Naive B cell (primary cell): ENCODE measurements at regions not wholly inside any gene's neighbourhood (a gene's known extent, or its start where the extent isn't known, plus 50 kb on each side); places are given as distances from the start of the nearest gene placed in this dataset.

ENCODE experiments used
- ATAC-seq, 2 donors: fragments of 150-1000 bp; cut with Tn5 transposase; 2 replicates each; pipeline ENCODE4 v1.10.0; 2021; ENCODE audit warnings: low read depth in 2 of 2, mild to moderate bottlenecking in 2 of 2, moderate library complexity in 2 of 2
- DNase-seq: peaks from one replicate; pipeline ENCODE4 v3.0.0; 2022
- H3K27ac Mint-ChIP-seq, 6 donors: one replicate each; pipeline ENCODE4 v1.8.0; 2020 to 2022; ENCODE audit warnings: mild to moderate bottlenecking in 6 of 6, mixed read lengths in 6 of 6, moderate library complexity in 5 of 6, inconsistent platforms in 2 of 6
- H3K27me3 Mint-ChIP-seq, 3 donors: one replicate each; pipeline ENCODE4 v1.8.0; 2021 to 2022; ENCODE audit warnings: mixed read lengths in 3 of 3, mild to moderate bottlenecking in 1 of 3
- H3K36me3 Mint-ChIP-seq, 2 donors: one replicate each; pipeline ENCODE4 v1.8.0; 2020 to 2022; ENCODE audit warnings: mixed read lengths in 2 of 2, inconsistent platforms in 1 of 2, mild to moderate bottlenecking in 1 of 2
- H3K4me1 Mint-ChIP-seq, 3 donors: one replicate each; pipeline ENCODE4 v1.8.0; 2020 to 2022; ENCODE audit warnings: mixed read lengths in 3 of 3, inconsistent platforms in 1 of 3, mild to moderate bottlenecking in 1 of 3, moderate library complexity in 1 of 3
- H3K4me3 Mint-ChIP-seq, 8 donors: one replicate each; pipeline ENCODE4 v1.8.0; 2020 to 2022; ENCODE audit warnings: mild to moderate bottlenecking in 8 of 8, mixed read lengths in 8 of 8, moderate library complexity in 8 of 8, inconsistent platforms in 2 of 8
- H3K9me3 Mint-ChIP-seq, 7 donors: one replicate each; pipeline ENCODE4 v1.8.0; 2020 to 2022; ENCODE audit warnings: mixed read lengths in 7 of 7, mild to moderate bottlenecking in 5 of 7, inconsistent platforms in 2 of 7, moderate library complexity in 1 of 7

DNA sequence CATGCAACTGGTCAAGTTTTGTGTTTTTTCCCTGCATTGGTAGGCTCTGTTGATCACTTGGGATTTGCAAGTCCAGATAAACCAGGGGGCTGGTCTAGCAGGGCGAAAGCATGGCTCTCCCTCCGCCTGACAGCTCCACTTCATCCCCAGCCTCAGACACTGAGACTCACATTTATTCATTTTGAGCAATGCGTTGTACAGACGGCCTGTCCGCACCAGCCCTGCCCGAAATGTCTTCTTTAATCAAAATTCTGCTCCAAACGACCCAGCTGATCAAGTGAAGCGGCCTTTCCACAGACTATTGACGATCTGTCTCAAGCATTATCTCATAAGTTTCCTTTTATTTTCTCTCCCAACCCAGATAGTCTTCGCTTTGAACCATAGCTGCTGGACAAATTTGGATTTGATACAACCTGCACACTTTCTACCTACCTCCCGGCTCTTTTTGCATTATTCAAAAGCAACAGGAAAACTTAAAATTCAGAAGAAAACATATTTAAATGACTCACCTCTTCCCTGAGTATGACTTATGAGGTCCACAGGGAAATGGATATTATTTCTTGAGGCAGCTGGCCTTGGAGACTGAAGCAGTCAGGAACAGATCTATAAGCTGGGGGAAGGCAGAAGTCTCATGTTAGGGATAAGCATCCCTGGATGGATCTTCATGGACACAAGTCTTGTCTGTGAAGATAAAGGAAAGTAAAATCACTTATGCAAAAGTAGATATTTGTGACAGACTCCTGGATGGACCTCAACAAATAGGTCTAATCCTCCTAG lies 498.9 kb upstream of the MGMT start:
- peaks cover 0 to 5% (median 0%) of the 10 kb centered on the region in 7 donors for H3K9me3 Mint-ChIP-seq
- ATAC-seq (no peak), DNase-seq (no peak)
- H3K27ac Mint-ChIP-seq, result no peak overlapping the region
- H3K36me3 Mint-ChIP-seq, result no peaks in the 10 kb centered on the region
- H3K4me3 Mint-ChIP-seq, result no peak overlapping the region
- H3K27me3 Mint-ChIP-seq, result peaks cover 0 to 8% (median 0%) of the 10 kb centered on the region in 3 donors
- H3K4me1 Mint-ChIP-seq, result no peaks in the 10 kb centered on the region

DNA sequence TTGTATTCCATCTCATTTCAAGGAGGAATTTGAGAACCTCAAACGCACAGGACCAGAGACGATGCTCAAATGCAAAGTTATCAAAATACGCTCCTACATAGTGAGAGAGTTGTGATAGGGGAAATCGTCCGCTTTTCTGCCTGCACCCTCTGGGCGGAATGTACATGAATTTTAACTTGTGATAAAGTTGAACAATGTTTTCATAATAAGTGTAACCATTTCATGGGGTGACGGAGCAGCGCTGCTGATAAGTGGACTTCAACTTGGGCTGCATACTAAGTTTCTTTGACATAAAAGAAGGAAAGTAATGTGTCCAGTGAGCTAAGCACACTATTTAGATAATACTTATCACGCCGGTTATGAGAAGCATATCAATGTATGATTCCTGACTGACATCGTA lies 497.5 kb upstream of the MGMT start:
- Mint-ChIP-seq H3K4me3 (no peak overlapping the region), H3K27me3 (peaks cover 0 to 8% (median 0%) of the 10 kb centered on the region in 3 donors), H3K4me1 (no peaks in the 10 kb centered on the region), H3K36me3 (no peaks in the 10 kb centered on the region), H3K27ac (no peak overlapping the region), H3K9me3 (peaks cover 0 to 5% (median 0%) of the 10 kb centered on the region in 7 donors)
- ATAC-seq (no peak), DNase-seq (no peak)

DNA sequence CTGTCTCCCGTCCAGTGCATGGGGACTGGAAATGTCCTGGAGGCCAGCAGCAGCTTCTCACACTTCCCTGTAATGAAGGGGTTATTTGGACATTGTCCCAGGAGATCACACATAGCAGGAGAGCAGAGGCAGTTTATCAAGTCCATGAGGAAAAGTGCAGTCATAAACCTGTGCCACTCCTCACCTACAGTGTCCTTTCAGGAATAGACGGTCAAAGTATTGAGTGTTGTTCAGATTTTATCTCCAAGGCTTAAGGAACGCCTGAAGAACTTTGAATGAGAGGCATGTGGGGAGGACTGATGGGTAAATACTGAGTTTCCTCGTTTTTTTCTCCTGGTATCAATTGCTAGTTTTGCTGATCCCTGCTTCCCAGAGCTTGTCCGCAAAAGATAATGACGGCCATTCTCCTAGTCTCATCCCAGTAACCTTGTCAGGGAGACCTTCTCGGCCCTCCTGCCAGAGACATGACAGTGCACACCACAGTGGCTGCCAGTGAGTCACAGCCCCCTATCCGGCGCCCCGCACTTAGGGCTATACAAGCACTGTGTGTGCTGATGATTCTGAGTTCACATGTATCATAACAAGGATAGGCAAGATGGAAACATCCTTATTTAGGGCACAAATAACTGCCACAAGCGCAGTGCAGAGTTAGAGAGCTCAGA lies 495.5 kb upstream of the MGMT start:
- Mint-ChIP-seq H3K36me3 (no peaks in the 10 kb centered on the region), H3K27me3 (peaks cover 0 to 8% (median 0%) of the 10 kb centered on the region in 3 donors), H3K4me3 (no peak overlapping the region)

DNA sequence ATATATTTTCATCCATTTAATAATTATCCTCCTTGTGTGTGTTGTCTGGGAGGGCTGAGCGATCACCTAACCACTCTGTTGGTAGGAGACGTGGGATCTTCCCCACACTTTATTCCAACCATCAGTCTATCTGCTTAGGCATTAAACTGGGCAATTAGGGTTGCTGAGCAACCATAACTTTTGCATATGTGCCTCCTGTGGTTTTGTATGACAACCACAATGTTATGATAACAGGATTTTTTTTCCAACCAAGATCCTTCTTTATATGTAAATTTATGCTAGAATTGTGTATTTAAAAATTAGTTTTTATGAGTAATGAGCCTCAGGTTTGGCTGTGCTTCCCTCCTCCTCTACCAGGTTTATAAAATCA lies 495.0 kb upstream of the MGMT start:
- Mint-ChIP-seq H3K36me3 (no peaks in the 10 kb centered on the region), H3K27ac (no peak overlapping the region), H3K4me1 (no peaks in the 10 kb centered on the region), H3K4me3 (no peak overlapping the region), H3K9me3 (peaks cover 0 to 2% (median 0%) of the 10 kb centered on the region in 7 donors), H3K27me3 (peaks cover 0 to 8% (median 0%) of the 10 kb centered on the region in 3 donors)
- DNase-seq, result no peak
- ATAC-seq, result no peak

More for the DNA sequence above, 495.5 kb upstream of the MGMT start:
- no peaks in the 10 kb centered on the region for H3K4me1 Mint-ChIP-seq
- peaks cover 0 to 2% (median 0%) of the 10 kb centered on the region in 7 donors for H3K9me3 Mint-ChIP-seq
- ATAC-seq, result no peak
- H3K27ac Mint-ChIP-seq, result no peak overlapping the region
- DNase-seq, result no peak

DNA sequence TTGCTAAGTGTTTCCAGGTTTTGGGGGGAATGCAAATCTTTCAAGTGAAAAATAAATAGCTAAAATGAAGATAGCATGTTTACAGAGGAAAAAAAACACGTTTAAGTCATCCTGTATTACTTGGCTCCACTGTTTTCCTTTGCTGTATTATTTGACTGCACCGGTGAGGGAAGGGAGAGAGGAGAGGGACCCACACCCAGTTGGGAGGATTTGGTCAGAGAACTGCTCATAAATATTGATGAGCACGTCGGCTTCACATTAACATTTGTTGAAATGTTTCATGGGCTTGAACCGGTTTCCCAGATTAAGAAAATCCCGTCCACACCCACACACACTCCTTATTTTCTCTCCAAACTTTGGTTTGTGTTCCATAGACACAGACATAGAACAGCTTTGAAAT lies 493.8 kb upstream of the MGMT start:
- DNase-seq, result no peak
- Mint-ChIP-seq H3K36me3 (no peaks in the 10 kb centered on the region), H3K27ac (no peak overlapping the region), H3K4me1 (no peaks in the 10 kb centered on the region), H3K9me3 (no peaks in the 10 kb centered on the region), H3K27me3 (peaks cover 0 to 8% (median 0%) of the 10 kb centered on the region in 3 donors), H3K4me3 (no peak overlapping the region)
- no peak for ATAC-seq

DNA sequence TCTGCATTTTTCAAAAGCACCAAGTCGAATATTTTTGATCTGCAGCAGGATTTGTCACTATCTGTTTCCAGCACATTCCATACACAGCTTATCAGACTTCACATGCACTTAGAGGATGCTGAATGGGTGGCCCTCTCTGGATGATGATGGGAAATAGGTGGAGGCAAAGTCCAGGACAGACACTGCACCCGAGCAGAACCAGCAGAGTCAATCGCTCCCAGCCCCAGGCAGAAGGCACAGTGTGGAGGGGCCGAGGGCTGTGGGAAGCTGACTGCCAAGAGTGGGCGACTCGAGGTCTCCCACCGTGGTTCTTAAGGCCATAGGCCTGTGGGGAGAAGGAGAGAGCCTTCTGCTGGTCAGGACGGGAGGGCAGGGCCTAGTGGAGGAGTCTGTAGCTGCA lies 490.2 kb upstream of the MGMT start:
- Mint-ChIP-seq H3K9me3 (no peaks in the 10 kb centered on the region), H3K4me3 (no peak overlapping the region), H3K27ac (no peak overlapping the region), H3K27me3 (no peaks in the 10 kb centered on the region), H3K4me1 (no peaks in the 10 kb centered on the region), H3K36me3 (no peaks in the 10 kb centered on the region)
- ATAC-seq (no peak), DNase-seq (no peak)

DNA sequence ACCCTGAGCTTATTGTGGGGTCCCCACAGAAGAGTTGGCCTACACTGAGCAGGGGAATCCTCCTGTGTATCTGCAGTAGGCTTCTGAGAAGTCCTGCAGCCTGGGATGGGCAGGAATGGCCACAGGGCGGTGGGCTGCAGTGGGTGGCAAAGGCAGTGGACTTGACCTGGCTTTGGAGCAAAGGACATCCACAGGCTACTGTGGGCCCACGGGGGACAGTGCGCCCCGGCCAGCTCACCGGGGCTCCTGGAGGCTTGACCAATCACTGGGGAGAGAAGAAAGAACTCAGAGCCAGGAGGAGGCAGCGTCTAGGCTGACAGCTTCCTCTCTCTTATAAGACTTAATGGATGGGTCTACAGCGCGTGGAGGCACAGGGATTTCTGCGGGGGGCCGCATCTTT lies 488.8 kb upstream of the MGMT start:
- Mint-ChIP-seq H3K36me3 (no peaks in the 10 kb centered on the region), H3K27me3 (no peaks in the 10 kb centered on the region), H3K27ac (no peak overlapping the region), H3K4me1 (no peaks in the 10 kb centered on the region), H3K9me3 (no peaks in the 10 kb centered on the region), H3K4me3 (no peak overlapping the region)
- no peak for ATAC-seq
- DNase-seq, result no peak

DNA sequence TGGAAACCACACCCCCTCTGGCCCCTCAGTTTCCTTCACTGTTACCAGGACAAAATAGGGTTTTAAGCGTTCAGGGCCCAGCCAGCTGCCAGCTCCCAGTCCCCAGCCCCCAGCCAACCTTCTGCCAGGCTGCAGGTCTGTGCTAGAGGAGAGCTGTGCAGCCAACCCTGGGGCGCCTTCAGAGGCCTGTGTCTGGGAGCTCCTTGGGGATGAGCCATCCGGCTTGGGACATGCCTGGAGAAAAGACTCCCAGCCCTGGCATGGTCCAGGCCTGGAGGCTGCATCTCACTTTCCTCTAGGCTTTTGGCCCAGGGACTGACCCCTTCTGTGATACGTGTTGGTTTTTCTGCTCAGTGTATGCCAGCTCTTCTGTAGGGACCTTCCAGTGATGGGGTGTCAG lies 487.6 kb upstream of the MGMT start:
- Mint-ChIP-seq H3K9me3 (no peaks in the 10 kb centered on the region), H3K4me3 (no peak overlapping the region), H3K27me3 (no peaks in the 10 kb centered on the region), H3K36me3 (no peaks in the 10 kb centered on the region), H3K4me1 (no peaks in the 10 kb centered on the region), H3K27ac (peak overlapping the region in 1 of 6 donors; percentile 11)
- no peak for DNase-seq
- ATAC-seq, result no peak

DNA sequence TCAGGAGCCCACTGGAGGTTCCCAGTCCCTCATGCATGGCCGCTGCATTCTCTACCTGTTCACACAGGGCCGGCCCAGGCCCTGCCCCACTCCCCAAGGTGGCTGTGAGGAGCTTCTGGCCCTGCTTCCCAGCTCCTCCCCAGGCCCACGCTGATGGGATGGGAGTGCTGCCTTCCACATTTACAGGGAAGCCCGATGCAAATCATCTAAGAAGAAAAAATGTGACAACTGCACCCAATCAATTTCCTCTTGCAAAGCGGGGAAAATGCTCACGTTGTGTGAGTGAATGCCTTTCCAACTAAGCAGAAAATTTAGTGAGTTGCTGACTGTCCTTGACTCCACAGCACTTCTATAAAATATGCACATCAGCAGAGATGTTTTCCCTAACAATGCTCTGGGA lies 485.8 kb upstream of the MGMT start:
- Mint-ChIP-seq H3K9me3 (peaks cover 0 to 5% (median 0%) of the 10 kb centered on the region in 7 donors), H3K4me3 (no peak overlapping the region), H3K27ac (peak overlapping the region in 1 of 6 donors; percentile 10), H3K36me3 (no peaks in the 10 kb centered on the region), H3K4me1 (no peaks in the 10 kb centered on the region), H3K27me3 (no peaks in the 10 kb centered on the region)
- DNase-seq (no peak), ATAC-seq (no peak)

DNA sequence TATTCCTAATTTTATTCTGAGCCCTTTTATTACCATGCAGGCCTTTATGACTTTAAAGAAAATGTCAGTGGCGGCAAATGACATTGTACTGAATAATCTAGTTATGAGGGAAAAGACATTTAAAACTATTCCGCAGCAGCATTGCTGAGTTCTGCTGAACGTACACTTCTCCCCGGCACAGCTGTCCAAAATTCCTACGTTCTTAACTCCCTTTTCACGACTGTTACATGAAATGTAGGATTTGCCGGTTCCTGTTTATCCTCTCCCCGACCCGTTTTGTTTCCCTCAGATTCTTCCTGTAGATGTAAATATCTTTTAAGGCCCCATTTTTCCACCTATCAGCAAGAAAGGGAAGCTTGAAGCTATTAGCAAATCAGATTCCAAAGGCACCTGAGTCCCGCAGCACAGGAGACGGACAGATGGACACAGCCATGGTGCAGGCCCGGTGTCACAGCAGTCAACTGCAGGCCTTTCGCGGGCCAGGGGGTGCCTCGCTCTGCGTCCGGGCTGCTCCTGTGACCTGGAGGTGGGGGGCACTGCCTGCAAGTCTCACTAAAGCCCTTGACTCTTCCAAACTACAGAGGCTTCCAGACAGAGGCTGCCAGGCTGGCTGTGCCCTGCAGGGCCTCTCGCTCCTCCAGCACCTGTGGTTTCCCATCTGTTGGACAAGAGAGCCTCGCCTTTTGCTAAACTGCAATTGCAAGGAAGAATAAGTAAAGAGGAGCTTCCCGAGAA lies 485.0 kb upstream of the MGMT start:
- peaks cover 0 to 5% (median 0%) of the 10 kb centered on the region in 7 donors for H3K9me3 Mint-ChIP-seq
- peak overlapping the region in 1 of 6 donors; percentile 64 for H3K27ac Mint-ChIP-seq
- peaks cover 0 to under 1% (median 0%) of the 10 kb centered on the region in 3 donors for H3K27me3 Mint-ChIP-seq
- no peak for ATAC-seq
- no peak overlapping the region for H3K4me3 Mint-ChIP-seq
- DNase-seq, result no peak
- H3K36me3 Mint-ChIP-seq, result no peaks in the 10 kb centered on the region
- no peaks in the 10 kb centered on the region for H3K4me1 Mint-ChIP-seq

DNA sequence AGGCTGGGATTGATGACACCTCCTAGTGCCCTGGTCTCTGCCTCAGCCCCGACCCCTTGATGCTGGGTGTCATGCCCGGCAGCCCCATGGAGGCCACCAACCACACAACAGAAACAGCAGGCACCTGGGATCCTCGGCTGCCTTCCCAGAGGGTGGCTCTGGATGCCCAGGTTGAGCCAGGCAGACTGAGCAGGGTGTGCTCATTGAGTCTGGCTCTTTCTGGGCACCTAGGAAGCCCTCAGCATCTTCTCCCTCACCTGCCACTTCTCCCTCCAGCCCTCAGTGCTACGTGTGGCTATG lies 484.5 kb upstream of the MGMT start:
- peaks cover 0 to 5% (median 0%) of the 10 kb centered on the region in 3 donors for H3K27me3 Mint-ChIP-seq
- H3K27ac Mint-ChIP-seq, result no peak overlapping the region
- no peaks in the 10 kb centered on the region for H3K4me1 Mint-ChIP-seq
- H3K36me3 Mint-ChIP-seq, result no peaks in the 10 kb centered on the region
- DNase-seq, result no peak
- no peak for ATAC-seq
- H3K4me3 Mint-ChIP-seq, result no peak overlapping the region
- peaks cover 0 to 5% (median 2%) of the 10 kb centered on the region in 7 donors for H3K9me3 Mint-ChIP-seq

DNA sequence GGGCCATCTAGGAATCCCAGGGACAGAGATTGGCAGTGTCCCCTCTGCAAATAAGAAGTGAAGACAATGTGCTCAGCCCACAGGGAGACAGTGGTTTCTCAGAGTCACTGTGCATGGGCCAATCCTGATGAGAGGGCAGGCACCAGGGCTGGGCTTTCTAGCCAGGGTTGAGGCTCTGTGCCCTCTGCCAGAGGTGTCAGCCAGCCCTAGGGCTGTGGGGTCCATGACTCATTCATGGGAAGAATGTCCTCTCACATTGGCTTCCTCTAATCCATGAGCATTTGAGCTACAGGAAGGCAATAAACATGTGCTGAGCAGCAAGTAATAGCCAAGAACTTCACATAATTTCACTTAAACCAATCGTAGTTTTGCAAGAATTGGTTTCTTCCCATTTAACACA lies 482.0 kb upstream of the MGMT start:
- Mint-ChIP-seq H3K9me3 (peaks cover 0 to 5% (median 2%) of the 10 kb centered on the region in 7 donors), H3K4me3 (no peak overlapping the region), H3K27ac (no peak overlapping the region), H3K27me3 (peaks cover 0 to 7% (median 0%) of the 10 kb centered on the region in 3 donors), H3K36me3 (no peaks in the 10 kb centered on the region), H3K4me1 (no peaks in the 10 kb centered on the region)
- no peak for ATAC-seq
- no peak for DNase-seq

DNA sequence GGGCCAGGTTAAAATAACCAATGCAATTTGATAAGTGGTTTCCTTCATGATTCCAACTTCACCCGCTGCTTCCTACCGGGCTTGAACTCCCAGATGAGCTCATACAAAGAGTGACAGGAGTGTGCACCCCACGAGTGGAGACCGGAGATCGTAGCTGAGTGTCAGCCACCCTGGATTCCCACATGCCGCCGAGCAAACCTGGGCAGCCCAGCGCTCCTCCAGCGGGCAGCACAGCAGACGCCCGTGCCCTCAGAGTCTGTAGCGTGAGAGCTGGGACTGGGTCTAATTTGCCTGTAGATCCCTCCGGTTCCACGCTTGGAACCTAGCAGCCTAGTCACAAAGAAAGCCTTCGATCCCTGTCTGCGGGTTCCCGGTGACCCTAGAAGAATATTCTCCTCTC lies 476.1 kb upstream of the MGMT start:
- Mint-ChIP-seq H3K36me3 (no peaks in the 10 kb centered on the region), H3K27me3 (peaks cover 4 to 13% (median 7%) of the 10 kb centered on the region in 3 donors), H3K9me3 (peaks cover 0 to 5% (median 2%) of the 10 kb centered on the region in 7 donors), H3K27ac (no peak overlapping the region), H3K4me3 (no peak overlapping the region), H3K4me1 (no peaks in the 10 kb centered on the region)
- DNase-seq (no peak), ATAC-seq (no peak)

DNA sequence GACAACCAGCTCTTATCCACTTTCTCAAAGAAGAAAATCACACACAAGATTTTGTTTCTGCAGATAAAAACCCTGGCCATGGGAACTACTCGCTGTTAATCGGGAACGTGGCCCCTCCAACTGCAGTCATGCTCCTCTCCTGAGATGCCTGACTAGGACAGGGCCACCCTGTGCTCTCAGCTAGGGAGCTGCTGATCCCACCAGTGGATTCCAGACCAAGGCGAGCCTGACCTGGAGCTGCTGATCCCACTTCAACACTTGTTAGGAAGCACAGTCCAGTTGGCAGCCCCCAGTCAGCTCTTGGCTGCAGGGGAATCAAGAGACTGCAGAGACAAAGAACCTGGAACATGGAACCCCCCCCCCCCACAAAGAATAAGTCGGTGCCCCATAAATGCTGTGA lies 474.3 kb upstream of the MGMT start:
- no peak for ATAC-seq
- no peaks in the 10 kb centered on the region for H3K36me3 Mint-ChIP-seq
- H3K4me3 Mint-ChIP-seq, result no peak overlapping the region
- peaks cover 0 to 5% (median 0%) of the 10 kb centered on the region in 7 donors for H3K9me3 Mint-ChIP-seq
- H3K27ac Mint-ChIP-seq, result no peak overlapping the region
- DNase-seq, result no peak
- H3K27me3 Mint-ChIP-seq, result peaks cover 0 to 13% (median 4%) of the 10 kb centered on the region in 3 donors
- no peaks in the 10 kb centered on the region for H3K4me1 Mint-ChIP-seq
